ENCODE measurements at regions not wholly inside any gene's neighbourhood (a gene's known extent, or its start where the extent isn't known, plus 50 kb on each side); places are given as distances from the start of the nearest gene placed in this dataset.

DNA sequence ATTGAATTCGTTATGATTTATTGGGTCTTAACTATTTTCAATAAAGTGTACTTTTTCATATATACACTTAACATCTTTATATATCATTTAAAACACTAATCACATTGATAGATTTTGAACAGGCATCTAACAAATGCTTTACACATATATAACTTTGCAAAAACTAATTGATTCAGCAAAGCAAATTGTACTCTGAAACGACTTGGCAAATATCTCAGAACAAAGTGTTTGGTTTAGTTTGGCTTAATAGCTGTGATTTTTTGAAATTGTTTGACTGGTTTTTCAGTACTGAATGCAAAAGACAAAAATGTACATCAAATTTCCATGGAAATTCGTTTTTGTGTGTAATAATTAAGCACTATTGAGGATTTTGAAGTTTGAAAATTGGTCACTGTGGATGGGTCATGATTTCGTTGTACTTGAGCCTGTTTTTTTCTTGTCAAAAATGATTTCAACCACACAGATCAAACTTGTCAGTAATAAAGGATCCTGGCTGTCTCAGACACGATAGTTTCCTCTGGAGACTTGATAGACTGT, 125.3 kb upstream of the SLC25A13 start:
- TF ChIP-seq, protein P1, sequence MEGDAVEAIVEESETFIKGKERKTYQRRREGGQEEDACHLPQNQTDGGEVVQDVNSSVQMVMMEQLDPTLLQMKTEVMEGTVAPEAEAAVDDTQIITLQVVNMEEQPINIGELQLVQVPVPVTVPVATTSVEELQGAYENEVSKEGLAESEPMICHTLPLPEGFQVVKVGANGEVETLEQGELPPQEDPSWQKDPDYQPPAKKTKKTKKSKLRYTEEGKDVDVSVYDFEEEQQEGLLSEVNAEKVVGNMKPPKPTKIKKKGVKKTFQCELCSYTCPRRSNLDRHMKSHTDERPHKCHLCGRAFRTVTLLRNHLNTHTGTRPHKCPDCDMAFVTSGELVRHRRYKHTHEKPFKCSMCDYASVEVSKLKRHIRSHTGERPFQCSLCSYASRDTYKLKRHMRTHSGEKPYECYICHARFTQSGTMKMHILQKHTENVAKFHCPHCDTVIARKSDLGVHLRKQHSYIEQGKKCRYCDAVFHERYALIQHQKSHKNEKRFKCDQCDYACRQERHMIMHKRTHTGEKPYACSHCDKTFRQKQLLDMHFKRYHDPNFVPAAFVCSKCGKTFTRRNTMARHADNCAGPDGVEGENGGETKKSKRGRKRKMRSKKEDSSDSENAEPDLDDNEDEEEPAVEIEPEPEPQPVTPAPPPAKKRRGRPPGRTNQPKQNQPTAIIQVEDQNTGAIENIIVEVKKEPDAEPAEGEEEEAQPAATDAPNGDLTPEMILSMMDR (conservative IDR thresholded peaks at IDR 0.05) = no peak
- no peaks in the 10 kb centered on the region for H3K79me2 ChIP-seq (ENCODE audit: insufficient read depth, low read length)

More for the DNA sequence above, 125.3 kb upstream of the SLC25A13 start:
- H3K4me2 ChIP-seq (ENCODE audit: insufficient read depth, insufficient read length, low read length) = no peak overlapping the region
- H2BK15ac ChIP-seq (ENCODE audit: low read depth, low read length) = no peak overlapping the region
- no peak overlapping the region for H4K8ac ChIP-seq (replicated peaks; ENCODE audit: insufficient read length, low read depth, low read length)
- no peak overlapping the region for H3K4ac ChIP-seq (ENCODE audit: low read depth, low read length)
- H3K4me1 ChIP-seq (ENCODE audit: insufficient read depth, low read length) = no peaks in the 10 kb centered on the region
- H3K27ac ChIP-seq (ENCODE audit: insufficient read length, low read depth, low read length) = no peak overlapping the region
- no peak overlapping the region for H3K56ac ChIP-seq (ENCODE audit: insufficient read length, low read depth, low read length)
- H3K27ac Mint-ChIP-seq = no peak overlapping the region
- no peak overlapping the region for H2AFZ ChIP-seq (ENCODE audit: low read length)
- H3K9me3 Mint-ChIP-seq = no peaks in the 10 kb centered on the region
- no peak overlapping the region for H2BK5ac ChIP-seq (ENCODE audit: insufficient read length, low read length)
- no peak overlapping the region for H4K91ac ChIP-seq (ENCODE audit: insufficient read length, low read depth, low read length)
- H3K27me3 Mint-ChIP-seq (ENCODE audit: low read depth) = no peaks in the 10 kb centered on the region
- no peak overlapping the region for H3K14ac ChIP-seq (ENCODE audit: insufficient read depth, low read length)
- no peak overlapping the region for H3K9ac ChIP-seq (ENCODE audit: extremely low read depth, insufficient read length, low read length)
- H2BK120ac ChIP-seq (ENCODE audit: low read depth, low read length, poor library complexity, severe bottlenecking) = no peak overlapping the region
- H4K20me1 ChIP-seq (ENCODE audit: control insufficient read depth, insufficient read depth, insufficient read length) = no peaks in the 10 kb centered on the region
- H2BK20ac ChIP-seq (ENCODE audit: low read depth, low read length, poor library complexity, severe bottlenecking) = no peak overlapping the region
- no peak for DNase-seq
- peaks cover 10 to 14% of the 10 kb centered on the region in 2 experiments for H3K4me1 Mint-ChIP-seq
- no peak overlapping the region for H3T11ph ChIP-seq (ENCODE audit: low read length)
- WGBS (ENCODE audit: extremely low coverage, insufficient read length, low lambda C conversion rate) = no CpG with 5 or more reads among the region's 5 CpGs
- H2BK12ac ChIP-seq (ENCODE audit: insufficient read length, low read depth, low read length) = no peak overlapping the region
- H3K23ac ChIP-seq (ENCODE audit: insufficient read length, low read depth, low read length) = no peak overlapping the region
- no peaks in the 10 kb centered on the region for H3K79me1 ChIP-seq (ENCODE audit: insufficient read depth, low read depth, low read length, poor library complexity, severe bottlenecking)
- no peak overlapping the region for H2AK5ac ChIP-seq (ENCODE audit: insufficient read length, low read length)
- no peaks in the 10 kb centered on the region for H3K36me3 Mint-ChIP-seq (ENCODE audit: insufficient read depth in 1 of 3, low read depth in 3 of 3)
- no peaks in the 10 kb centered on the region for H3K9me3 ChIP-seq (ENCODE audit: control insufficient read depth, low read depth, low read length)
- H4K5ac ChIP-seq (ENCODE audit: insufficient read length, low read depth, low read length) = no peak overlapping the region
- no peaks in the 10 kb centered on the region for H3K23me2 ChIP-seq (ENCODE audit: insufficient read length, low read depth, low read length, poor library complexity, severe bottlenecking)
- no peak overlapping the region for H3K18ac ChIP-seq (ENCODE audit: insufficient read length, low read depth, low read length)
- H3K27me3 ChIP-seq (ENCODE audit: insufficient read depth, low read length) = no peaks in the 10 kb centered on the region
- H3K4me3 Mint-ChIP-seq = no peak overlapping the region
